Jurkat, Clone E6-1 (cell line): ENCODE measurements at regions not wholly inside any gene's neighbourhood (a gene's known extent, or its start where the extent isn't known, plus 50 kb on each side); places are given as distances from the start of the nearest gene placed in this dataset.
"Not testable (repeated sequence)": the region's sequence is repeated elsewhere in the genome, so short reads cannot be mapped to it uniquely, and the experiment has no call there.

Experiments used
- DNase-seq: peaks from one replicate; pipeline ENCODE4 v3.0.0-alpha.2; 2011; ENCODE audit warnings: low read depth, low spot score
- H3K4me3 ChIP-seq: 2 replicates; pipeline ENCODE4 v1.5.1; 2011; ENCODE audit warnings: mild to moderate bottlenecking, low read length, control low read depth, moderate library complexity

DNA sequence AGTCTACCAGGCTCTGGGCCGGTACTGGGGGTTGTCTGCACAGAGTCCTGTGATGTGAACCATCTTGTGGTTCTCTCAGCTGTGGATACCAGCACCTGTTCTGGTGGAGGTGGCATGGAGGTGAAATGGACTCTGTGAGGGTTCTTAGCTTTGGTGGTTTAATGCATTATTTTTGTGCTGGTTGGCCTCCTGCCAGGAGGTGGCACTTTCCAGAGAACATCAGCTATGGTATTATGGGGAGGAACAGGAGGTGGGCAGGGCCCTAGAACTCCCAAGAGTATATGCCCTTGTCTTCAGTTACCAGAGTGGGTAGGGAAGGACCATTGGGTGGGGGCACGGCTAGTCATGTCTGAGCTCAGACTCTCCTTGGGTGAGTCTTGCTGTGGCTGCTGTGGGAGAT, 187.1 kb downstream of the ACTR3B start:
- DNase-seq, H3K4me3 ChIP-seq: not testable (repeated sequence)

DNA sequence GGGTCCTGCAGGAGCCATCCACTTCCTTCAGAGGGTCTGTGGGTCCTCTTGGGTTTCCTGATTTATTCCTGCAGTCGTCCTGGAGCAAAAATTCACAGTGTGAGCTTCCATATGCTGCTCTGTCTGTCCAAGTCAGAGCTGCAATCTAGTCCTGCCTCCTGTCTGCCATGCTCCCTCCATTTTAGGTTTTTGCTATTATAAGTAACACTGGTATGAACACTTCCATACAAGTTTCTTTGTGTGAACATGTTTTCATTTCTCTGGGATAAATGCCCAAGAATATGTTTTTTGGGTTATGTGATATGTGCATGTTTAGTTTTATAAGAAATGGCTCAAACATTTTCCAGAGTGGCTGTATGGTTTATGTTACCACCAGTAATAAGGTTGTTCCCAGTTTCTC, 188.1 kb downstream of the ACTR3B start:
- no peak overlapping the region for H3K4me3 ChIP-seq
- DNase-seq: no peak

DNA sequence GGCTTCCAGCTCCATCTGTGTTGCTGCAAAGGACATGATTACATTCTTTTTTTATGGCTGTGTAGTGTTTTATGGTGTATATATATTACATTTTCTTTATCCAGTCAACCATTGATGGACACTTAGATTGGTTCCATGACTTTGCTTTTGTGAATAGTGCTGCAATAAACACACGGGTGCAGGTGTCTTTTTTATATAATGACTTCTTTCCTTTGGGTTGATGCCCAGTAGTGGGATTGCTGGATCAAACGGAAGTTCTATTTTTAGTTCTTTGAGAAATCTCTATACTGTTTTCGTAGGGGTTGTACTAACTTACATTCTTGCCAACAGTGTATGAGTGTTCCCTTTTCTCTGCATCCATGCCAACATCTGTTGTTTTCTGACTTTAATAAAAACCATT, 189.7 kb downstream of the ACTR3B start:
- H3K4me3 ChIP-seq: no peak overlapping the region
- DNase-seq: no peak

DNA sequence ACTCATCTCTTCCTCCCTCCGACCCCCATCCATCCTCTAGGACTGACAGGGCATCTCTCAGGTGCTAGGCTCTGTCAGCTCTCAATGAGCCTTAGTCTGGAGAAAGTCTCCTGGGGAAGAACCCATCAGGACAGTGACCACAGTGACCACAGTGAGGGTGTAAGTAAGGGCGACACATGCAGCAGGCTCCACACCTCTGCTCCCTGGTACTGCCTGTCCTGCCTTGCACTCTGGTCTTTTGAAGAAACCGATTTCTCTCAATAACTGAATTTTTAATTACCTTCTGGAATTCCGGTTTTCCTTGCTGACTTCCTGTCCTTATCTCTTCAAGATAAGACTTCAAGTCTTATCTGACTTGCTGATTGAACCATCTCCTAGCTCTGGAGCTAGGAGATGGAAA, 190.2 kb downstream of the ACTR3B start:
- H3K4me3 ChIP-seq: no peak overlapping the region
- DNase-seq: no peak

DNA sequence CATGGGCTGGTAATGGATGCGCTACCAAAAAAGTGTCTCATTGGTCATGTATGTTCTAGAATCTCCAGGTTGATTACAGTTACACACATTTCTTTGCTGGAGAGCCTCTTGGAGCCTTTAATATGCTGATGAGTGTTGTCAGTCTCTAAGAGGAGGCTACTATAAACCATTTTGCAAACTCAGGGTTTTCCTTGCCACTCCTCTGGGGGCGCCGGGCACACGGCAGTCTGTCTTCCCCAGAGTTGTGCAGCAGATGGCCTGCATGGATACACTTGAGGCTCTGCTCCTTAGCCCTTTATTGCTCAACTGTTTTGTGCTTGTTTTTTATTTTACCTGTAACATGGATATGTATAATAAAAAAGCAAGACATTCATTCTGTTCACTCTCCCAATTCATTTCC, 196.5 kb downstream of the ACTR3B start:
- H3K4me3 ChIP-seq: no peak overlapping the region
- DNase-seq: no peak

DNA sequence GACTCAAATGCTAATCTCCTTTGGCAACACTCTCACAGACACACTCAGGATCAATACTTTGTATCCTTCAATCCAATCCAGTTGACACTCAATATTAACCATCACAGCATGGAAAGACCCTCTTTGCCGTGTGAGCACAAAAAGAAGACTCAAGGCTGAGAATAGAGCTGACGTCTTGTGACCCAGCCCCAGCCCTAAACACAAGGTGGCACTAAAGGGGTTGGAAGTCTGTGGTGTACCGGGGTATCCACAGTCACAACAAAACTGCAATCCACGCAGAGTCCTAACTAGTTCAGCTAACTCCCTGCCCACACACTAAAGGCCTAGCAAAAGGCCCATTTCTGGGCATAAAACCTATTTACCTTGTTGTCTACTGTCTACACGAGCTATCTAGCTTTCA, 200.1 kb downstream of the ACTR3B start:
- no peak for DNase-seq
- no peak overlapping the region for H3K4me3 ChIP-seq

DNA sequence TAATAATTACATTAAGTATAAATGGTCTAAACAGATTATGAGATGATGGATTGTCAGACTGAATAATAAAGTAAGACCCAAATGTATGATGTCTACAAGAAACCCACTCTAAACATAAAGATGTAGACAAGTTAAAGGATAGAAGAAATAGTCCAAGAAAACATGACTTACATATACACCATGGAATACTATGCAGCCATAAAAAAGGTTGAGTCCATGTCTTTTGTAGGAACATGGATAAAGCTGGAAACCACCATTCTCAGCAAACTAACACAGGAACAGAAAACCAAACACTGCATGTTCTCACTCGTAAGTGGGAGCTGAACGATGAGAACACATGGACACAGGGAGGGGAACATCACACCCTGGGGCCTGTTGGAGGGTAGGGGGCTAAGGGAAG, 202.2 kb downstream of the ACTR3B start:
- not testable (repeated sequence) for DNase-seq

DNA sequence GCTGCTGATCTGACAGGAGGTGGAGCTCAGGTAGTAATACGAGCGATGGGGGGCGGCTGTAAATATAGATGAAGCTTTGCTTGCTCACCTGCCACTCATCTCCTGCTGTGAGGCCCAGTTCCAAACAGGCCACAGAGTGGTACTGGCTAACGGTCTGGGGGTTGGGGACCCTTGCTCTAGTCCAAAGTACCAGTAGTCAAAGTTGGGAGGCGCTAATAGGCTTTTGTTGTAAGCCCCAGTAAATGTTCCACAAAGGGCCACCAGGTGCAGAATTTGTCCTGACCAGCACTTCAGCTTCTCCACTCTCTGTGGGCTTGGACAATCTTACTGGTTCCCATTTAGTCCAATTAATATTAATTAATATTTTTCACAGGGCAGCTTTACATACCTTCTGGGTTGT, 206.6 kb downstream of the ACTR3B start:
- no peak for DNase-seq
- no peak overlapping the region for H3K4me3 ChIP-seq

More for the DNA sequence above, 202.2 kb downstream of the ACTR3B start:
- H3K4me3 ChIP-seq: not testable (repeated sequence)

DNA sequence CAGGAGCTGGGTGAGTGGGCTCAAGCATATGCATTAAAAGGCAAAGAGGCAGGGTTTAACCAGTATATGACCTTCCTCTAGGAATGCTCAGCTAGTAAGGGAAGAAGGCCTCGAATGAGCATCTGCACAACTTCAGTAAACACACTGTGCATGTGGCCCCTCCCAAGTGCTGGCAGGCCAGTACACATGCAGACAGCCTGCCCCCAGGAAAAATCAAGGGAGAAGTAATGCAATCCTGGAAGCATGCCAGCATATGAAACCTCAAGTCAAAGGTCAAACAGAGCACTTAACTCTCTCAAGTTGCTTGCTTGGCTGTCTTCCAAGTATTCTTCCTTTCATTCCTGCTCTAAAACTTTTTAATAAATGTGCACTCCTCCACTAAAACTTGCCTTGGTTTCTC, 208.4 kb downstream of the ACTR3B start:
- no peak for DNase-seq
- no peak overlapping the region for H3K4me3 ChIP-seq

DNA sequence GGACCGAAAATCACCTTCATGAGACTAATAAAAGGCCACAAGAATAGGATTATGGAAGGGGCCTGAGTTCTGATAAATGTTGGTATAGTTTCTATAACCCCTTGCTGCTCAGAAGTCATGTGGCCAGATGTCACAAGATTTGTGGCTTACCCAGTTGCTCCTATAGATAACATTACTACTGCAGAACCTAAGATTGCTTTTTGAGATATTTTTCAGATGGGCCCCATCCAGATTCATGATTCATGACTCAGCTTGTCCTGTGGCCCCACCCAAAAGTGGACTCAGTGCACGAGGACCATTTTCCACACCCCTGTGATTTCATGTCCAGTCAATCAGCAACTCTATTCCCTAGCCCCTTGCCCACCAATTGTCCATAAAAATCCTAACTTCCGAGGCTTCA, 209.0 kb downstream of the ACTR3B start:
- no peak overlapping the region for H3K4me3 ChIP-seq
- no peak for DNase-seq

DNA sequence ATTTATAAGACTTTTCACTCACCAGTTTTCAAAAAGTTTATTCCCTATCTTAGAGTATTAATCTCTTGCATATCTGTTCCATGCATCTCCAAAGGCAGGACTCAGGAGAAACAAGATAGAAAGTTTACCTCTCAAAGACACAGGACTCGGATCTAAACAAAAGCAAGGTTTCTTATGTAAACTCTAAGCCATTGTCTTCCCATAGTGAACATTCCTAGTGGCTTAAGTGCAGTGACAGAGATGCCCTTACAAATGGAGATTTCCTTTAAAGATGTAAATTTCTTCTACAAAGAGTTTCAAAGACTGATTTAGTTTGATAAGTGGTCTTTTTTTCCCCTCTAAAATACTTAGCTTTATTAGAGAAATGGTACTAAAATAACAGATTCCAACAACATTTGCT, 209.8 kb downstream of the ACTR3B start:
- no peak overlapping the region for H3K4me3 ChIP-seq
- DNase-seq: no peak

DNA sequence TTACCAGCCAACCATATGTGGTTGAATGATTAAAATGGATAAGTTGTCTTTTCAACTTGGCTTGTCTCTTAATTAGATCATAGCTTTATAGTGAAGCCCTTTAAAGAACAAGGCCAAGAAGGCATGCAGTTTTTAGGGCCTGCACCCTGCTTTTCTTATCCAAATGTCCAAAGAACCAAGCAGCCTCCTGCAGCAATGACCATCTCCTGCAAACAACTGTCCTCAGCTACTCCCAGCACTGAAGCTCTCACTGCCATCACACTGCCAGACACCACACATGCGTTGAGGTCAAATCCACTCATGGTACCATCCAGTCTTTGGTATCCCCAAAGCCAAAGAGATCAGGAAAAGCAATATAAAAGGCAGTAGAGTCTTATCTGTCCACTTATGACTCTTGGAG, 210.3 kb downstream of the ACTR3B start:
- no peak overlapping the region for H3K4me3 ChIP-seq
- no peak for DNase-seq

DNA sequence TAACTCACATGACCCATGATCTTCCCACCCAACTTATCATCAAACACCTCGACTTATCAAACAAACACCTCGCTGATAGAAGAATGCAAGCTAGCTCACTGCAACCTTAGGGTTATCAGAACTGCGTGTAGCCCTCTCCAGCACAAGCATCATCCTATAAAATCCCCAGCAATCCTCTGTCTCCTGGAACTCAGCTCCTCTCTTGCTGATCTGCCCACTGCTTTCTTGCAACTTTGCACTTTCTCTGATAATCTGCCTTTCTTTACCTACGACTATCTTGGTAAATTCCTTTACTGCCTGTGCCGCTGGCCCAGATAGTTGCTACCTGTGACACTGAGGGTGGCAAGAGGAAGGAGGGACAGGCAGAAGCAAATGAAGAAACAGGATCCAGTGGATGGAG, 210.9 kb downstream of the ACTR3B start:
- DNase-seq: no peak
- no peak overlapping the region for H3K4me3 ChIP-seq

DNA sequence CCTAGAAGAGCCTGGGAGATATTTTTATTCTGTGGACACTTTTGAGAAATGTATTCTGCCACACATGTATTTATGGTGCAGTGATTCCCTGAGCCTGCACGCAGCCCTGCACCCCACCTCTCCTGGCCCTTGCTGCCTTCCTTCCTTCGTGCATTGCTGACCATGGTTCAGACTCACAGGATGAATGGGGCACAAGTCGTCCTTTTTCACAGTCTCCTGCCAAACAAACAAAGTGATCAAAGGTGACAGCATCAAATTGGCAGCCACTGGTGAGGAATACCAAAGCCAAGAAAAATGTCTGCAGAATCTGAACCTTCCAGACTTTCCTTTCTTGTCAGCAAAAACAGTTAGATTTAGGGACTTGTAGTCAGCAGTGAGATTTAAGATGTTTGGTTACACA, 215.0 kb downstream of the ACTR3B start:
- DNase-seq: no peak
- H3K4me3 ChIP-seq: no peak overlapping the region

DNA sequence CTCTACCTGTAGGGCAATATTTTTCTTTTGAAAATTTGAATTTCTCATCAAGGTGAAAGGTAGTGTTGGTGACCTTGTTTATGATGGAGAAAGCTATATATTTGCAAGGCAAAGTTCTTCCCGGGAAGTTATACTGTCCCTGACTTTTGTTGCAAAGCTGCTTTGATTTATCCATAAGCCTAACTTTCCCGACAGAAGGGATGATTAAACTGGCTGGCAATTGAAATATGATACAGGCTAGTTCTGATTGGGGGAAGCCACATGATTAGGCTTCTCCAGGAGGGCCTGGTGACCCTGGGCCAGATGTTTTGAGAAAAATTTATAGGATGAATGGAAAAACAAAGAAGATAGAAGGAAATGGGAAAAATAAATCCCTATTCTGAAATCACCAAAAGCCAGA, 215.5 kb downstream of the ACTR3B start:
- no peak overlapping the region for H3K4me3 ChIP-seq
- DNase-seq: no peak

DNA sequence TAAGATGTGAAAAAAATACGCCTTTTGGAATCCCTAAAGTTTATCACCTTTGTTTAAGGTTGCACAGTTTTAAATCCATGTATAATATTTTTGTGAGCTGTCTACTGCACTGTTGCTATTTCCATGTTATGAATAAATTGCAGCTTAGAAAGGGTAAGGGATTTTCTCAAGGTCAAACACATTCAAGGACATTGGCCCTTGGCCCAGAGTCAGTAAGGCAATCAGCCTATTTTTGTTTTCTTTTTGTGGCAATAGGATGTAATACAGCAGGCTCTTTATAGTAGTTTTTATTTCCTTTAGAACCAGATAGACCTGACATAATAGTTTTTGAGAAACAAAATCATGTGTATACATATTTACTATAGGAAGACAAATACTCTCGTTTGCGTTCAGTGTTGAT, 219.8 kb downstream of the ACTR3B start:
- no peak for DNase-seq
- H3K4me3 ChIP-seq: no peak overlapping the region

DNA sequence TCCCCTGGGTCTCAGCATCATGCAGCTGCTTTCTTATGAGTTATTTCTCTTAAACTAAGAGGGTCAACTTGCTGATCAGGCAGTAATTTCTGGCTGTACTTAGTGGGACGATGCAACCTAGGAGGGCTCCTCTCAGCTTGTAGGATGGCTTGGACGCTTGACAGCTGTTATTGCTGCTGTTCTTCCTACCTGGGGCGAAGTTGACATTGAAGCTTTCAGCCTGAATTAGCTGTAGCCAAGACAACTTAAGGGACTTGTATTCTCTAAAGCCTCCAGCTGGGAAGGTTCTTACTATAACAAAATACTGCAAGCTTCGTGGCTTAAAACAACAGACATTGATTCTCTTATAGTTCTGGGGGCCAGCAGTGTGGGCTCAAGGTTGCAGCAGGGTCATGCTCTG, 224.9 kb downstream of the ACTR3B start:
- no peak overlapping the region for H3K4me3 ChIP-seq
- DNase-seq: no peak

DNA sequence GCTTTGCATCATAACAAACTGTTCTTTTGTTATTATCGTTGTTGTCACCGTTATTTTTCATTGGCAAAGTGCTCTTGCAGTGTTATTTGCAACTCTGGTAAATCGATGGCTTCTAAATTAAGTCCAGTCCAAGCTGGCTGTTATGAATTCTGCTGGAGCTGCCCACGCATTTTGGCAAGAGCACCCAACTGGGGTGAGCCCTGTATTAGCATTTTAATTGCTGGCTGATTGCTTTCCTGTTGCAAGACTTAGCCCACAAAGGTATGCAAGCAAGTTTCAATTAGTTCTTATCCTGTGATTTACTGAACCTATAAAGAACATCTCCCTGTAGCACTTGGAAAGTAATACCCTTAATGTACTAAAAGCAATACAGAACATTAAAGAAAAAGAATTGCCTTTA, 226.8 kb downstream of the ACTR3B start:
- DNase-seq: no peak
- no peak overlapping the region for H3K4me3 ChIP-seq

DNA sequence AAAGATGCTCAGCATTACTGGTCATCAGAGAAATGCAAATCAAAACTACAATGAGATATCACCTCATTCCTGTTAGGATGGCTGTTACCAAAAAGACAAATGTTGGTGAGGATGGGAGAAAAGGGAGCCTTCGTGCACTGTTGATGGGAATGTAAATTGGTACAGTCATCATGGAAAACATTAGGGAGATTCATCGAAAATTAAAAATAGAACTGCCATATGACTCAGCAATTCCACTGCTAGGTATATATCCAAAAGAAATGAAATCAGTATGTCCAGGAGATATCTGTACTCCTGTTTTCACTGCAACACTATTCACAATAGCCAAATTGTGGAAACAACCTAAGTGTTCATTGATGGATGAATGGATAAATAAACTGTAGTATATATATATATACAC, 228.1 kb downstream of the ACTR3B start:
- no peak for DNase-seq
- no peak overlapping the region for H3K4me3 ChIP-seq

DNA sequence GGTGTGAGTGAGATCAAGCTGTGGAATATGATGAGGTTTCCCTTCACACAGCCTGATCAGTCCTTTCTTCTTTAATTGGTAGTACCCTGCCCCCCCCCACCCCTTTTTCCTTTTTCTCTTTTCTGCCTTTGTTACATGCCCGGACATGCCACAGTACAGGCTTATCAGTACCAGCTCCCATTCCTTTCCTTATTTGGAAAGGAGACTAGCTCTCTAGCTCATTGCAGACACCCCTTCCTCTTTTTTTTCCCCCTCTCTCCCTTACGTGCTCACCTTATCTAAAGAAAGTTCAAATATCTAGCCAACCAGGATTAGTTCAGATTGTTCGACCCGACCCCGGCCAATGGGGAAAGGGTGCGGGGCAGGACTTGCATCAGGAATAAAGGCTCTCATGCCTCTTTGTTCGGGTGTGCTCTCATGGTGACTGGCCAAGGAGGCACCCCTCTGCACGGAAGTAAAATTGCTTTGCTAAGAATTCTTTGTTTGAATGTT, 230.4 kb downstream of the ACTR3B start:
- H3K4me3 ChIP-seq: no peak overlapping the region
- DNase-seq: no peak

DNA sequence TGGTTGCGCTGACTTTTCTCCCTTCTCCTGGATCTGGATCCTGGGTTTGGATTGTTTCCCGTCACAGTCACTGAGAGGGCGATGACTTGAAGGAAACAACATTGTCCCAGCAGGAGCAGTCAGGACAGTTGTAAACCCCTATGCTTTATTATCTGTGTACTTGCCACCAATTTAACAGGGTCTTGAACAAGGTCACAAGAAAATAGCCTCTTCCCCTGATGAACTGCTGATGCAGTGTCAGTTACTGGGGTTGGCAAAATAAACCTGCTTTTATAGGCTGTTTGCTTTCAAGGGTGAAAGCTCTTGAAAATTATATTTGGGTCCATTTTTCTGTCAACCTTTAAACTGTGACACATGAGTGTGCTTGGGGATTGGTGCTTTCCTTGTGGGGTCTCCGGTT, 238.9 kb downstream of the ACTR3B start:
- H3K4me3 ChIP-seq: no peak overlapping the region
- no peak for DNase-seq

DNA sequence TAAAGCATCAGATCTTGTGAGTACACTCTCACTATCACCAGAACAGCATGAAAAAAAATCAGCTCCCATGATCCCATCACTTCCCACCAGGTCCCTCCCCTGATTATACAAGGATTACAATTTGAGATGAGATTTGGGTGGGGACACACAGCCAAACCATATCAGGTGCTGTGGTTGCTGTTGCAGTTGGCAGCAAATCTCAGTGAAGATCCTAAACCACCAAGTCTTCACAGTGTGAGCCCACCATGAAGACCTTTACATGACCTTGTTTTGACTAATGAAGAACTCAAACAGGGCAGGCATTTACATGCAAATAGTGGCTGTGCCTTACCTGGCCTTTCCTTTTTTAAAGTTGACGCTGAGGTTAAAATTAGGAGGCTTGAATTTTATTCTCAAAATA, 242.6 kb downstream of the ACTR3B start:
- DNase-seq: no peak
- no peak overlapping the region for H3K4me3 ChIP-seq
